ENCODE measurements at regions not wholly inside any gene's neighbourhood (a gene's known extent, or its start where the extent isn't known, plus 50 kb on each side); places are given as distances from the start of the nearest gene placed in this dataset.

- no peaks in the 10 kb centered on the region for H3K4me1 Mint-ChIP-seq
- no peak for DNase-seq
- POLR2A ChIA-PET: no interaction called here
These were observed 569.8 kb downstream of the VGLL3 start for GRCh38 chr3:86420990-86421739.

More at GRCh38 chr3:86420990-86421739, 569.8 kb downstream of the VGLL3 start:
- Histone ChIP-seq H4K20me1 (ENCODE audit: control insufficient read depth, insufficient read depth, low read length, poor library complexity, severe bottlenecking) (no peaks in the 10 kb centered on the region), H3K4me2 (replicated peaks; ENCODE audit: low read depth, low read length, poor library complexity, severe bottlenecking) (no peak overlapping the region), H3K9me3 (ENCODE audit: control extremely low read depth in 1 of 3, control insufficient read depth in 2 of 3, insufficient read depth in 1 of 3, low read length in 2 of 3) (peaks cover 0 to 18% (median 0%) of the 10 kb centered on the region in 3 donors), H3K9ac (ENCODE audit: low read length) (no peak overlapping the region), H3K36me3 (replicated peaks in 1 of 2; ENCODE audit: control extremely low read depth in 1 of 2, control insufficient read depth in 1 of 2, extremely low read depth in 1 of 2, insufficient read depth in 2 of 2, low read length in 1 of 2) (no peaks in the 10 kb centered on the region), H3K27ac (ENCODE audit: low read length in 2 of 2) (no peak overlapping the region), H3K79me2 (ENCODE audit: control insufficient read depth, insufficient read depth, low read length) (no peaks in the 10 kb centered on the region), H3K4me3 (ENCODE audit: control extremely low read depth in 1 of 5, extremely low read depth in 1 of 5, insufficient read depth in 1 of 5, low read depth in 2 of 5, low read length in 4 of 5) (no peak overlapping the region), H3K4me1 (ENCODE audit: control insufficient read depth in 2 of 2, insufficient read depth in 2 of 2, low read length in 2 of 2) (no peaks in the 10 kb centered on the region), H3K27me3 (replicated peaks in 1 of 4; ENCODE audit: control extremely low read depth in 1 of 4, control insufficient read depth in 3 of 4, insufficient read depth in 4 of 4, low read length in 3 of 4) (no peaks in the 10 kb centered on the region), H2AFZ (ENCODE audit: insufficient read depth, low read depth, low read length, poor library complexity, severe bottlenecking) (no peak overlapping the region)
- CTCF ChIA-PET: no interaction called here
- intact Hi-C loops (cut with micrococcal nuclease): no loop called here
- Mint-ChIP-seq H3K9me3 (ENCODE audit: insufficient read depth) (peaks cover 2% of the 10 kb centered on the region), H3K27ac (no peak overlapping the region), H3K27me3 (no peaks in the 10 kb centered on the region), H3K4me3 (no peak overlapping the region)
- TF ChIP-seq CTCF (IDR thresholded peaks at IDR 0.05): no peak
- TF ChIP-seq EZH2 (IDR thresholded peaks at IDR 0.05; ENCODE audit: borderline replicate concordance, insufficient read depth, low read depth, low read length, poor library complexity, severe bottlenecking): no peak
- no peak for ATAC-seq (ENCODE audit: low read depth)
- 86% methylated on average over 18 of the region's 24 CpGs for WGBS (ENCODE audit: insufficient coverage)
